GM19463 (cell line): ENCODE measurements at regions not wholly inside any gene's neighbourhood (a gene's known extent, or its start where the extent isn't known, plus 50 kb on each side); places are given as distances from the start of the nearest gene placed in this dataset.

Experiments used
- ATAC-seq: cut with Tn5 transposase; IDR thresholded peaks from one replicate; pipeline ENCODE4 v1.9.1; 2021; ENCODE audit warnings: mild to moderate bottlenecking, moderate library complexity; ENCODE audit not compliant: unreplicated experiment

DNA sequence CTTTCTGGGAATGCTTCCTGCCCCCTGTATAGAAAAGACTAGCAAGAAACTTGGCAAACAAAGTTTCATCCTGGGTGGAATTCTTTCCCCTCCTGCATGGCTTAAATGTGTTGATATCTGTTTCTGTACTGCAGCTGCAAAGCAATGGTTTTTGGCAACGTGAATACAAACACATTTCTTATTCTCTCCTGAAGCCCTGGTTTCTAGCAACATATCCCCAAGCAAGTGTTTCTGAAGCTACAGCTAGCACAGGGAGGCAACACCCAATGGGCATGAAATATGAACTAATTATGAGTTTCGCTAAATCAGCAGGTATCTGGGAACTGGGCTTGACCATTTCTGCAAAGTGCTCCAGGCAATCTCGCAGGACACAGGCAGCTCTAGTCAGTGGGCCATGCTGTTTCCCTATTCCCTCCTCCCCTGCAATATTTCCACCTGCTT lies 392.3 kb upstream of the TMPO start:
- no peak for ATAC-seq

GRCh38 chr12:98126637-98127335 lies 388.6 kb upstream of the TMPO start:
- ATAC-seq: no peak

GRCh38 chr12:98127336-98127679 lies 388.1 kb upstream of the TMPO start:
- no peak for ATAC-seq

GRCh38 chr12:98127854-98128253 lies 387.5 kb upstream of the TMPO start:
- no peak for ATAC-seq

- no peak for ATAC-seq
These were observed 378.8 kb upstream of the TMPO start for GRCh38 chr12:98136544-98136943.

GRCh38 chr12:98137278-98137677 lies 378.1 kb upstream of the TMPO start:
- ATAC-seq: no peak

DNA sequence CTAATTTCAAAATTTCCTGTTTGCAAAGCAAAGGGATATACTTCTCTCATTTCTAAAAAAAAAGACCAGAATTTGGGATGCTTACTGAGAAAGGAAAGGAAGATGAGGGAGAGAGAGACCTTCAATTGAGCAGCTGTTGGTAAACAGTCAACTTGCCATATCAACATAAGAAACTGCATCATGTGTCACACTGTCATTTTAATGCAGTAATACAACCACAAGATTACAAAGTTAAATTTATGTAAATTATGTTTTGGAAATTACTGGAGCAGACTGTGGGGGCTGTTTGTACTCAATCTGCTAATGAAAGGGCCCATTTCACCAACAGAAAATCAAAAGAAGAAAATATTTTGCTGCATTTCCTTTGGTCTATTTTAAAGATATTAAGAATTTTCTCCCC lies 370.4 kb upstream of the TMPO start:
- ATAC-seq: no peak

GRCh38 chr12:98146043-98146442 lies 369.3 kb upstream of the TMPO start:
- no peak for ATAC-seq

GRCh38 chr12:98146487-98146886 lies 368.9 kb upstream of the TMPO start:
- no peak for ATAC-seq

GRCh38 chr12:98149270-98149669 lies 366.1 kb upstream of the TMPO start:
- peak; percentile 87 for ATAC-seq

- peak; percentile 5 for ATAC-seq
These were observed 365.6 kb upstream of the TMPO start for GRCh38 chr12:98149691-98150210.

DNA sequence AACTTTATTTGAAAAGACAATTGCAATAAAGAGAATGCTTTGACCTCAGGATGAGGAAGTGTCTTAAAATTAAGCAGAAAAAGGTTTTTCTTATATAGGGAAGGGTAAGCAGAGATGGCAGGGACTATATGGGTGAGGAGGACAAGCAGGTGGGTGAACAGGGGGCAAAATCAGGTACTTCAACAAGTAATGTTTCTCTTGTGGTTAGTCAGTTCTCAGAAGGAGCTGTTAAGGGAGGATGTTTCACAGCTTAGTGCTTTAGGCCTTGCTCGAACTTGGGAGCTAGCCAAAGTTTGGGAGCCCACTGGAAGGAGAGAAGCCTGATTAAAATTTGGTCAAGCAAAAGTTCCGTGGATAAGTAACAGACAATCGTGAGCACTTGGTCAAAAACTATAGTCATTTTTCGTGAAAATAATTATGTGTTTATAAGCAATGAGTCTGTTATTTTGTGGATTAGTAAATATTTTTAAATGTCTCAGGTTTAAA lies 364.2 kb upstream of the TMPO start:
- ATAC-seq: no peak

DNA sequence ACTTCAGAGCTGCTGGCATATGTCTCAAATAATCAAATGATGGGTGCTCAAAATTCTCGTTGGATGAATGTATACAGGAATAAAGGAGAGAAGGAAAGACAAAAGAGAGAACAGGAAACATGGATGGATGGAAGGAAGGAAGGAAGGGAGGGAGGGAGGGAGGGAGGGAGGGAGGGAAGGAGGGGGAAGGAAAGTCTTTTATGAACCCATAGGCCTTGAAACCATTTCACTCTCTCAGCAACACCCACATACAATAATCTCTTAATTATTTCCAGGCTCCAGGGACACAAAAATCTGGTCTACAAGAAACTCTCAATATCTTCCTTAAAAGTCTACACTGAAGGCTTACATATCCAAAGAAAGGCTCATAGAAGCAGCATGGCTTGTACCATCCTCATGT lies 363.4 kb upstream of the TMPO start:
- no peak for ATAC-seq

DNA sequence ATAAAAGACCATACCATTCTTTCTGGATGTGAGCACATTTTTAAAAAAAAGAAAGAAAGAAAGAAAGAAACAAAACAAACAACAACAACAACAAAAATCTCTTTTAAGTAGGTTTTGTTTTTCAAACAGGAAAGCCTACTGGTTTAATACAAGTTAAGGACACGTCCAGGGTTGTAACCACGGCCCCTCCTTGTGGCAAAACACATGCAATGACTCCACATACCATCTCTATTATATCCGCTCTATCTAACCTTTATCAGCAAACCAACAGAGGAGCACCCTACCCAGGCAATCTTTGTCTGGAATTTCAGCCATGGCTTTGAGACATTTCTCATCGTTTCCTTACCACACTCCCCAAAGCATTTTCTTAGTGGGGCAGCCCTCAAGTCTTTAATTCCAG lies 360.5 kb upstream of the TMPO start:
- no peak for ATAC-seq

- no peak for ATAC-seq
These were observed 358.7 kb upstream of the TMPO start for GRCh38 chr12:98156697-98157096.

- no peak for ATAC-seq
These were observed 352.3 kb upstream of the TMPO start for GRCh38 chr12:98162906-98163678.

DNA sequence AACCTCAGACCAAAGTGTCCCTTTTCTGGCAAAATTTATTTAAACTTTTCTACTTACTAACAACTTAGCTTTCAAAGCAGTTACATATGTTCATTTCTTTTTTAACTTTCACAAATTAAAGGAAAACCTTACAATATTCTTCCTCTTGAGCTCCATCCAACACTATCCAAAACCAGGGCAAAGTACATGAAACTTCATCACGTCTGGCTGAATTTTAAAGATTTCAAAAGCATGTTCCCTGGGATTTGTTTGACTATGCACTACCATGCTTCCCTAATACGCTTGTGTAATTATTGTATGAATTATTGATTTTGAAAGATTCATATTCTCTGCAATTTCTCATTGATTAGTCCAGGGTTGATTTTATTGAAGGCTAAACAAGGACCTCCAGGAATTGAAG lies 343.1 kb upstream of the TMPO start:
- ATAC-seq: no peak

DNA sequence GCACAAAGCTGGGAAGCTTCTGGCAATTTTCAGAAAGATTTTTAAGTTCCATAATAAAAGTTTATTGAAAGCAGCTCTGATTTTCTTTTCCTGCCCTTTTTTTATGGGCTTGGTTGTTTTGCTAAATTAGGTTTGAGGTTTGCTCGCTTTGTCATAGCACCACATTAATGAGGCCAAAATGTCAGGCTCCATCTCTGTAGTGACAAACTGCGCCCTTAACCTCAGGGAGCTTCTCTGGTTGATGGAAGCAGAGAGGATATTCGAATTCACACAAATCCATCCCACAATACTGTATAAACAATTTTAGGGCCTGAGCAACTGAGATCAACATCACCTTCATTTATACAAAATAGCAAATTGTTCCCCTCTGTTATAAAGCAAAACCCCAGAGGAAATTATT lies 342.6 kb upstream of the TMPO start:
- ATAC-seq: no peak

DNA sequence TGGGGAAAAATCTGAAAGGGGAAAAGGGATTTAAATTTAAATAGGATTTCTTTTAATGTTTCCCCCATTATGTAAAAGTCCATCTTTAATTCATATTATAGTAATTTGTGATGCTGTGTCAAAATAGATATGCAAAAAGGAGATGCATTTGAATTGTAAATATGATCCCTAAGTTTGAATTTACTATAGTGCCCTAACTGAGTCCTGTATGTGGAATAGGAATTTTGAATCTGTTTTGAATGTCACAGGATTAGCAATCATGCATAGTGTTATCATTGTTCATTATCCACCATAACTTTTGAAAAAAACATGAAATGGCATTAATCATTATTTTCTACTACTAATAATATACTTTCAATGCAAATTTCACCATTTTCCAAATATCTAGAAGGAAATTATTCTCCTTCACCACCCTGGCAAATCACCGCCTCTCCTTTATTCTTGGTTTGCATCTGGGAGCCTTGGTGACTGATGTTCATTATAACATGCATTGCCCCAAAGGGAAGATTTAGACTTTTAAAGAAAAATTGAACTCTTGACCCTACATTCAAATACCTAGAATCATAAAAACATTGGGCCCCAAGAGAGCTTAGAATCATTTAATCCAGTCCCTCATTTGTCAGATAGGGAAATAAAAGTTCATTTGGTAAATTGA lies 341.5 kb upstream of the TMPO start:
- ATAC-seq: no peak

- no peak for ATAC-seq
These were observed 341.0 kb upstream of the TMPO start for GRCh38 chr12:98174428-98174809.

- ATAC-seq: no peak
These were observed 337.3 kb upstream of the TMPO start for GRCh38 chr12:98178126-98178525.

GRCh38 chr12:98179151-98179550 lies 336.2 kb upstream of the TMPO start:
- no peak for ATAC-seq
